Peyer's patch (tissue), 4 donors: ENCODE measurements at regions not wholly inside any gene's neighbourhood (a gene's known extent, or its start where the extent isn't known, plus 50 kb on each side); places are given as distances from the start of the nearest gene placed in this dataset.

Experiments
- DNase-seq, 3 donors: peaks; one replicate each; pipeline ENCODE4 v3.0.0-alpha.2; 2017 to 2019
- H3K27ac ChIP-seq, 4 donors: fragments of 200-600 bp; sonication (generic); one replicate each; pipeline ENCODE4 v1.5.1; 2016 to 2019
- H3K27me3 ChIP-seq, 2 donors: fragments of 200-600 bp; sonication (generic); one replicate each; pipeline ENCODE4 v1.5.1; 2019
- H3K36me3 ChIP-seq, 3 donors: fragments of 200-600 bp; sonication (generic); one replicate each; pipeline ENCODE4 v1.5.1; 2016 to 2019
- H3K4me1 ChIP-seq, 4 donors: fragments of 200-600 bp; sonication (generic); one replicate each; pipeline ENCODE4 v1.5.1; 2016 to 2019
- H3K4me3 ChIP-seq, 4 donors: fragments of 200-600 bp; sonication (generic); 1 replicate in 3 of 4; 2 replicates in 1 of 4; pipeline ENCODE4 v1.5.1; 2016 to 2019; ENCODE audit warnings: mild to moderate bottlenecking in 1 of 4
- H3K9me3 ChIP-seq, 4 donors: fragments of 200-600 bp; sonication (generic); one replicate each; pipeline ENCODE4 v1.5.1; 2016 to 2019; ENCODE audit warnings: mild to moderate bottlenecking in 1 of 4
- POLR2A ChIP-seq, 2 donors: fragments of 450-650 bp; IDR thresholded peaks; one replicate each; pipeline ENCODE4 v1.5.1; 2017; ENCODE audit warnings: antibody characterized with exemption in 2 of 2, mild to moderate bottlenecking in 2 of 2, moderate library complexity in 2 of 2
- TF ChIP-seq, protein P1 (sequence below), 6 experiments: fragments of 450-650 bp in 4 of 6; fragments of 200-600 bp in 2 of 6; sonication (generic) in 1 of 6; IDR thresholded peaks; one replicate each; pipeline ENCODE4 v1.5.1; 2017 to 2019; ENCODE audit warnings: antibody characterized with exemption in 6 of 6, mild to moderate bottlenecking in 3 of 6, moderate library complexity in 1 of 6

DNA sequence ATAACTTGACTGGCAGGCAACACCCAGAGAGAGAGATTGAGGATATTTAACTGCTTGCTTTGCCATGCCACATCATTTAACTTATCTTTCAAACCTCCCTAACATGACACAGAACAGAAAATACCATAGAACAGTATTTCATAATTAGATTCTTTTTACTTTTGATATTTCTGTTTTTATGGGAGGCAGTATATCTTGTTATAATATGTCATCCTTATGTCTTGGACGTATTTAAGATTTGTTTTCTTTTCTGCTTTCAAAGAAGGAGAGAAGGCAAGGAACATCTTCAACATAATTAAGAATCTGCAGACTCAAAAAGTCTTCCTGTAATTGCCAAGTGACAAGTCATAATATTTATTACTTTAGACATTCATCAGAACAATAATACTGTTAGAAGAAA, 1283.7 kb downstream of the GRIK2 start:
- H3K36me3 ChIP-seq, result no peaks in the 10 kb centered on the region
- no peaks in the 10 kb centered on the region for H3K9me3 ChIP-seq
- H3K27me3 ChIP-seq, result no peaks in the 10 kb centered on the region
- no peak overlapping the region for H3K4me3 ChIP-seq
- TF ChIP-seq, protein P1, sequence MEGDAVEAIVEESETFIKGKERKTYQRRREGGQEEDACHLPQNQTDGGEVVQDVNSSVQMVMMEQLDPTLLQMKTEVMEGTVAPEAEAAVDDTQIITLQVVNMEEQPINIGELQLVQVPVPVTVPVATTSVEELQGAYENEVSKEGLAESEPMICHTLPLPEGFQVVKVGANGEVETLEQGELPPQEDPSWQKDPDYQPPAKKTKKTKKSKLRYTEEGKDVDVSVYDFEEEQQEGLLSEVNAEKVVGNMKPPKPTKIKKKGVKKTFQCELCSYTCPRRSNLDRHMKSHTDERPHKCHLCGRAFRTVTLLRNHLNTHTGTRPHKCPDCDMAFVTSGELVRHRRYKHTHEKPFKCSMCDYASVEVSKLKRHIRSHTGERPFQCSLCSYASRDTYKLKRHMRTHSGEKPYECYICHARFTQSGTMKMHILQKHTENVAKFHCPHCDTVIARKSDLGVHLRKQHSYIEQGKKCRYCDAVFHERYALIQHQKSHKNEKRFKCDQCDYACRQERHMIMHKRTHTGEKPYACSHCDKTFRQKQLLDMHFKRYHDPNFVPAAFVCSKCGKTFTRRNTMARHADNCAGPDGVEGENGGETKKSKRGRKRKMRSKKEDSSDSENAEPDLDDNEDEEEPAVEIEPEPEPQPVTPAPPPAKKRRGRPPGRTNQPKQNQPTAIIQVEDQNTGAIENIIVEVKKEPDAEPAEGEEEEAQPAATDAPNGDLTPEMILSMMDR (IDR thresholded peaks at IDR 0.05), result no peak
- no peak for TF ChIP-seq POLR2A (IDR thresholded peaks at IDR 0.05)
- H3K27ac ChIP-seq, result no peak overlapping the region
- no peaks in the 10 kb centered on the region for H3K4me1 ChIP-seq
- no peak for DNase-seq

DNA sequence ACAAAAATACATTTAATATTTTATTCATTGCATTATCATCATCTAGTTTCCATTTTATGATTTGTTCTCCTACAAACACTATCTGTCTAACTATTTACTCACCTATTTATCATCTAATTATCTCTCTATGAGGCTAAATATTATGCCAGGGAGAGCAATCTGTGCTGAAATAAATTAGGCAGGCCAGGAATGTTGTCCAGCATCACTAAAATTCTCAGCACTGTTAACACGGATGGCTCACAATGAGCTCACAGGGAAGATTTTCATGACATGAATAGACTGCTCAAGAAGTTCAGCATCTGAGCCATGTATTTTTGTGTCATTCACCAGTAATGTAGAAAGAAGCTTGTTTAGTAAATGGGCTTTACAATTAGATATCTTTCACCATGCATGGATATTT, 1277.2 kb downstream of the GRIK2 start:
- no peaks in the 10 kb centered on the region for H3K9me3 ChIP-seq
- H3K27me3 ChIP-seq, result no peaks in the 10 kb centered on the region
- DNase-seq, result no peak
- TF ChIP-seq, protein P1 (IDR thresholded peaks at IDR 0.05), result no peak
- no peak for TF ChIP-seq POLR2A (IDR thresholded peaks at IDR 0.05)
- H3K27ac ChIP-seq, result no peak overlapping the region
- H3K4me3 ChIP-seq, result no peak overlapping the region
- no peaks in the 10 kb centered on the region for H3K4me1 ChIP-seq
- no peaks in the 10 kb centered on the region for H3K36me3 ChIP-seq

DNA sequence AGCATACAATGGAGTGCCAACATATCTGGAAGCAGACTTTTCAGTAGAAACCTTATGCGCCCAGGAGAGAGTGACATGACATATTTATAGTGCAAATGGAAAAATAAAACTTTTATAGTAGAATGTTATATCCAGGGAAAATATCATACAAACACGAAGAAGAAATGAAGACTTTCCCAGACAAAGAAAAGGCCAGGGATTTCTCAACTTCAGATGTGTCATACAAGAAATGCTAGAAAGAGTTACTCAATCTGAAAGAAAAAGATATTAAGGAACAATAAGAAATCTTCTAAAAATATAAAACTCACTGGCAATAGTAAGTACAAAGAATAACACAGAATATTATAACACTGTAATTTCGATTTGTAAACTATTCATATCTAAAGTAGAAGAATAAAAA, 1269.3 kb downstream of the GRIK2 start:
- Histone ChIP-seq H3K27me3 (no peaks in the 10 kb centered on the region), H3K4me3 (no peak overlapping the region), H3K4me1 (no peaks in the 10 kb centered on the region), H3K9me3 (no peaks in the 10 kb centered on the region), H3K36me3 (no peaks in the 10 kb centered on the region), H3K27ac (no peak overlapping the region)
- no peak for DNase-seq
- TF ChIP-seq POLR2A (IDR thresholded peaks at IDR 0.05), result no peak
- TF ChIP-seq, protein P1 (IDR thresholded peaks at IDR 0.05), result no peak

DNA sequence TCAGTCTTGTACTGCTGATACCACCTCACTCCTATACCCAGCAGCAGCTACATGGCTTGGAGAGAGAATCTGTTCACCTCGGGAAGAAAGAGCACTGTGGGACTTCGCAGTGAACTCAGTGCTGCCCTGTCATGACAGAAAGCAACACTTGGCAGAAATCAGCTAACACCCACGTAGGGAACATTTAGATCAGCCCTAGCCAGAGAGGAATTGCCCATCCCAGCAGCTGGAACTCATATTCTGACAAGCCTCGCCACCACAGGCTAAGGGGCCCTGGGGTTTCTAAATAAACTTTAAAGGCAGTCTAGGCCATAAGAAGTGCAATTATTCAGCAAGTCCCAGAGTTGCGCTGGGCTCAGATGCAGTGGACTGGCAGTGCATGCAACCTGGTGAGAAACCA, 1266.8 kb downstream of the GRIK2 start:
- TF ChIP-seq POLR2A (IDR thresholded peaks at IDR 0.05), result no peak
- TF ChIP-seq, protein P1 (IDR thresholded peaks at IDR 0.05), result no peak
- no peak overlapping the region for H3K4me3 ChIP-seq
- H3K27me3 ChIP-seq, result no peaks in the 10 kb centered on the region
- H3K4me1 ChIP-seq, result no peaks in the 10 kb centered on the region
- H3K27ac ChIP-seq, result no peak overlapping the region
- DNase-seq, result no peak
- H3K9me3 ChIP-seq, result no peaks in the 10 kb centered on the region
- H3K36me3 ChIP-seq, result no peaks in the 10 kb centered on the region

DNA sequence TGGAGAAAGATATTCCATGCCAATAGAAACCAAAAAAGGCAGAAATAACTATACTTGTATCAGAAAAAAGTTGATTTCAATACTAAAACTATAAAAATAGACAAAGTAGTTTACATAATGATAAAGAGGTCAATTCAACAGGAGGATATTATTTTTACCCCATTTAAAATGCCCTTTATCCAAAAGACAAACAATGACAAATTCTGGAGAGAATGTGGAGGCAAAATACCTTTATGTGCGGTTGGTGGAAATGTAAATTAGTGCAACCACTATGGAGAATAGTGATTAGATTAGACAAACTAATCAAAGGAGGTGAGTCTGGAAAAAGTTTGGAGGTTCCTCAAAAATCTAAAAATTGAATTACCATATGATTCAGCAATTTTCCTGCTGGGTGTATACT, 1262.3 kb downstream of the GRIK2 start:
- Histone ChIP-seq H3K36me3 (no peaks in the 10 kb centered on the region), H3K4me1 (no peaks in the 10 kb centered on the region), H3K4me3 (no peak overlapping the region), H3K27ac (no peak overlapping the region), H3K27me3 (no peaks in the 10 kb centered on the region), H3K9me3 (no peaks in the 10 kb centered on the region)
- no peak for DNase-seq
- TF ChIP-seq, protein P1 (IDR thresholded peaks at IDR 0.05), result no peak
- no peak for TF ChIP-seq POLR2A (IDR thresholded peaks at IDR 0.05)

DNA sequence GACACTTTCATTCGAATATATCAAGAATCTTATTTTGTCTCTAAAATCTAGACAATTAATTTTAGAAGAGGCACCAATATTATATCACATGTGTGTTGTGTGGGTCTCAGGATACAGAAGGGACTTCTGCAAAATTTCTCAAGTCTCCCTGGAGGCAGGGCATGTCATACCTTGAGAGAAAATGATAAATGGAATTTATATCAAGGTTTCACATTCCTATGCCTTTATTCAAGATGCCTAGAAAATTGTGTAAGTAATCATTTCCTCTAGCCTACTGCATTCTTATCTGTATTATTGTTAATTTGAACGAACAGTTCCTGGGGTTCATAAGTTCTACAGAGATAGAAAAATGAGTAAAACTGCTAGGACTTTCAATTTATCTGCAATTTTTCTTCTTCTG, 1247.9 kb downstream of the GRIK2 start:
- Histone ChIP-seq H3K4me3 (no peak overlapping the region), H3K36me3 (no peaks in the 10 kb centered on the region), H3K27me3 (no peaks in the 10 kb centered on the region), H3K9me3 (no peaks in the 10 kb centered on the region), H3K4me1 (no peaks in the 10 kb centered on the region), H3K27ac (no peak overlapping the region)
- no peak for DNase-seq
- TF ChIP-seq, protein P1 (IDR thresholded peaks at IDR 0.05), result no peak
- TF ChIP-seq POLR2A (IDR thresholded peaks at IDR 0.05), result no peak
